Suprapubic skin (tissue), 4 donors: ENCODE measurements at regions not wholly inside any gene's neighbourhood (a gene's known extent, or its start where the extent isn't known, plus 50 kb on each side); places are given as distances from the start of the nearest gene placed in this dataset.

Experiments used
- DNase-seq, 2 donors: peaks; one replicate each; pipeline ENCODE4 v3.0.0-alpha.2; 2019; ENCODE audit warnings: low spot score in 2 of 2
- H3K27ac ChIP-seq: fragments of 200-600 bp; sonication (generic); one replicate; pipeline ENCODE4 v1.5.1; 2019
- H3K27me3 ChIP-seq: fragments of 200-600 bp; sonication (generic); one replicate; pipeline ENCODE4 v1.5.1; 2019
- H3K36me3 ChIP-seq: fragments of 200-600 bp; sonication (generic); one replicate; pipeline ENCODE4 v1.5.1; 2019
- H3K4me1 ChIP-seq: fragments of 200-600 bp; sonication (generic); one replicate; pipeline ENCODE4 v1.5.1; 2019
- H3K4me3 ChIP-seq: fragments of 200-600 bp; sonication (generic); one replicate; pipeline ENCODE4 v1.5.1; 2019; ENCODE audit warnings: mild to moderate bottlenecking
- H3K9me3 ChIP-seq: fragments of 200-600 bp; sonication (generic); one replicate; pipeline ENCODE4 v1.5.1; 2019
- EP300 ChIP-seq: sonication (generic); formaldehyde crosslinking; IDR thresholded peaks from one replicate; pipeline ENCODE4 v1.6.1; 2017; ENCODE audit warnings: antibody characterized with exemption
- POLR2A ChIP-seq, 2 donors: fragments of 450-650 bp; IDR thresholded peaks; one replicate each; pipeline ENCODE4 v1.6.1; 2017; ENCODE audit warnings: antibody characterized with exemption in 2 of 2, mild to moderate bottlenecking in 2 of 2, moderate library complexity in 2 of 2
- POLR2AphosphoS5 ChIP-seq, 3 donors: sonication (generic); formaldehyde crosslinking; IDR thresholded peaks; one replicate each; pipeline ENCODE4 v1.6.1; 2017; ENCODE audit warnings: antibody characterized with exemption in 3 of 3
- WGBS: methylation state at CpG from one replicate; pipeline ENCODE4 v1.1.5; 2018; 5-methylcytosine and 5-hydroxymethylcytosine counted together
- TF ChIP-seq, protein P1 (sequence below), 2 donors: fragments of 200-600 bp in 1 of 2; fragments of 450-650 bp in 1 of 2; sonication (generic) in 1 of 2; IDR thresholded peaks; one replicate each; pipeline ENCODE4 v1.5.1; 2016 to 2019; ENCODE audit warnings: antibody characterized with exemption in 2 of 2, mild to moderate bottlenecking in 1 of 2, moderate library complexity in 1 of 2

DNA sequence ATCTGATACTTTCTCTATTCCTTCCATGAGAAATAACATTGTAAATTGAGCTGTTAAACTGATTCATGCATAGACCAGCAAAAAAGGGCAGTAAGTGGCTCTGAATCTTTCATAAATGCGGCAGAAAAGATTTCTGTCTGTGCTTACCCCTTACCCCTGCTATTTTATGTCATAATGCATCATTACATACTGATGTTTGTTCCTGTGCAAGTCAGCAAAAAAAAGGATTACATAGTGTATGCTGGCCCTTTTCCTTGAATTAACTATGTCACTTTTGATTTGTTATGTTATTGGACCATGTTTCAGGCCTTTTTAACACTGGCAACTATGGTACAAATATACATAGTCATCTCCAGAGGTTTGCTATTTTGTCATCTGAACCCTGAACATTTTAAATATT, 2159.7 kb downstream of the PCDH7 start:
- TF ChIP-seq EP300 (no peak), POLR2AphosphoS5 (IDR thresholded peaks at IDR 0.05) (no peak), POLR2A (IDR thresholded peaks at IDR 0.05) (no peak)
- TF ChIP-seq, protein P1, sequence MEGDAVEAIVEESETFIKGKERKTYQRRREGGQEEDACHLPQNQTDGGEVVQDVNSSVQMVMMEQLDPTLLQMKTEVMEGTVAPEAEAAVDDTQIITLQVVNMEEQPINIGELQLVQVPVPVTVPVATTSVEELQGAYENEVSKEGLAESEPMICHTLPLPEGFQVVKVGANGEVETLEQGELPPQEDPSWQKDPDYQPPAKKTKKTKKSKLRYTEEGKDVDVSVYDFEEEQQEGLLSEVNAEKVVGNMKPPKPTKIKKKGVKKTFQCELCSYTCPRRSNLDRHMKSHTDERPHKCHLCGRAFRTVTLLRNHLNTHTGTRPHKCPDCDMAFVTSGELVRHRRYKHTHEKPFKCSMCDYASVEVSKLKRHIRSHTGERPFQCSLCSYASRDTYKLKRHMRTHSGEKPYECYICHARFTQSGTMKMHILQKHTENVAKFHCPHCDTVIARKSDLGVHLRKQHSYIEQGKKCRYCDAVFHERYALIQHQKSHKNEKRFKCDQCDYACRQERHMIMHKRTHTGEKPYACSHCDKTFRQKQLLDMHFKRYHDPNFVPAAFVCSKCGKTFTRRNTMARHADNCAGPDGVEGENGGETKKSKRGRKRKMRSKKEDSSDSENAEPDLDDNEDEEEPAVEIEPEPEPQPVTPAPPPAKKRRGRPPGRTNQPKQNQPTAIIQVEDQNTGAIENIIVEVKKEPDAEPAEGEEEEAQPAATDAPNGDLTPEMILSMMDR (IDR thresholded peaks at IDR 0.05) = no peak
- no peak overlapping the region for H3K4me3 ChIP-seq
- no peaks in the 10 kb centered on the region for H3K36me3 ChIP-seq
- WGBS = 86% methylated on average over 1 of the region's 1 CpG
- no peaks in the 10 kb centered on the region for H3K27me3 ChIP-seq
- no peak for DNase-seq
- H3K4me1 ChIP-seq = no peaks in the 10 kb centered on the region
- no peaks in the 10 kb centered on the region for H3K9me3 ChIP-seq
- no peak overlapping the region for H3K27ac ChIP-seq

DNA sequence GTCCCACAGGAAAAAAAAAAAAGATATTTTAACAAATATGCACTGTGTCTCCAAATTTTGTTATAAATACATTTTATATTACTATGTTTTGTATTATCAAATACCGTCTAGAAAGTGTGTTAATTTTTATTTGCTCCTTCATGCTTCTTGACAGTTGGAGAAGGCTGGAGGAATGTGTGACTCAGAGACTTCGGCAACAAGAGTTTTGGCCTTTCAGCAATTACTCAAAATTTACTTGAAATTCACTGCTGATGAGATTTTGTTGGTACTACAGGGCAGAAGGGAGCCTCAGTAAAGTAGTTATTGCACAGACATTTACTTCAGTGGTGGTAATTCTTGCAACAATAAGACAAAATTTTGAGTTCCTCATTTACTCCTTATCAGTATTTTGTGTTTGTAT, 2164.0 kb downstream of the PCDH7 start:
- whole genome bisulfite sequencing = 48% methylated on average over 2 of the region's 2 CpGs
- no peak for TF ChIP-seq POLR2AphosphoS5 (IDR thresholded peaks at IDR 0.05)
- TF ChIP-seq EP300 = no peak
- TF ChIP-seq, protein P1 (IDR thresholded peaks at IDR 0.05) = no peak
- TF ChIP-seq POLR2A (IDR thresholded peaks at IDR 0.05) = no peak

DNA sequence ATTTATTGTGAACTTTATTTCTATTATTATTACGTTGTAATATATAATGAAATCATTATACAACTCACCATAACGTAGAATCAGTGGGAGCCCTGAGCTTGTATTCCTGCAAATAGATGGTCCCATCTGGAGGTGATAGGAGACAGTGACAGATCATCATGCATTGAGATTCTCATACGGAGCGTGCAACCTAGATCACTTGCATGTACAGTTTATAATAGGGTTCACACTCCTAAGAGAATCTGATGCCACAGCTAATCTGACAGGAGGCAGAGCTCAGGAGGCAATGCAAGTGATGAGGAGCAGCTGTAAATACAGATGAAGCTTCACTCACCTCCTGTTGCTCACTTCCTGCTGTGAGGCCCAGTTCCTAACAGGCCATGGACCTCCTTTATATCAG, 2170.2 kb downstream of the PCDH7 start:
- WGBS = 93% methylated on average over 4 of the region's 4 CpGs
- Histone ChIP-seq H3K36me3 (no peaks in the 10 kb centered on the region), H3K4me1 (no peaks in the 10 kb centered on the region)

More for the DNA sequence above, 2164.0 kb downstream of the PCDH7 start:
- Histone ChIP-seq H3K9me3 (no peaks in the 10 kb centered on the region), H3K4me3 (no peak overlapping the region), H3K4me1 (no peaks in the 10 kb centered on the region), H3K27ac (no peak overlapping the region), H3K36me3 (no peaks in the 10 kb centered on the region), H3K27me3 (no peaks in the 10 kb centered on the region)
- DNase-seq = no peak

DNA sequence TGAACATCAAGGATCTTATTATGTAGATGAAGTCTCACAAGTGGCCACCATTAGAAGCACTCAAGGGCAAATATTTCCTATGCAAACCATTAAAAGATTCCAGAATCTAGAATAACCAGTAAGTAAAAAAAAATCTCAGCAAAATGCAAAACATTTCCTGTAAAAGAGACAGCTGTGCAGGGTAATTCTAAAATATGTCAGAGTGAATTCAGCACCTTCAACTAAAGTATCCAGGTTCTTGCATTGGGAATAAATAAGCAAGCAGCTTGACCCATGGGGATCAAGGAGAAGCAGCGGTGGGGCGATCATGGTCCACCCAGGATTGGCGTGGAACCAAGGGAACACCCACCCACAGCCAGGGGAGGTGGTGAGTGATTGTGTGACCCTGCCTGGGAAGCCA, 2188.9 kb downstream of the PCDH7 start:
- no peak for TF ChIP-seq POLR2AphosphoS5 (IDR thresholded peaks at IDR 0.05)
- no peak for TF ChIP-seq EP300
- TF ChIP-seq POLR2A (IDR thresholded peaks at IDR 0.05) = no peak
- TF ChIP-seq, protein P1 (IDR thresholded peaks at IDR 0.05) = no peak
- H3K9me3 ChIP-seq = peaks cover 11% of the 10 kb centered on the region
- no peak overlapping the region for H3K4me3 ChIP-seq
- WGBS = 81% methylated on average over 3 of the region's 3 CpGs
- DNase-seq = no peak
- no peaks in the 10 kb centered on the region for H3K27me3 ChIP-seq
- no peaks in the 10 kb centered on the region for H3K4me1 ChIP-seq
- H3K36me3 ChIP-seq = no peaks in the 10 kb centered on the region
- no peak overlapping the region for H3K27ac ChIP-seq

More for the DNA sequence above, 2170.2 kb downstream of the PCDH7 start:
- Histone ChIP-seq H3K27ac (no peak overlapping the region), H3K4me3 (no peak overlapping the region), H3K27me3 (no peaks in the 10 kb centered on the region), H3K9me3 (no peaks in the 10 kb centered on the region)
- DNase-seq = no peak
- TF ChIP-seq EP300 (no peak), POLR2AphosphoS5 (IDR thresholded peaks at IDR 0.05) (no peak), POLR2A (IDR thresholded peaks at IDR 0.05) (no peak)
- TF ChIP-seq, protein P1 (IDR thresholded peaks at IDR 0.05) = no peak

DNA sequence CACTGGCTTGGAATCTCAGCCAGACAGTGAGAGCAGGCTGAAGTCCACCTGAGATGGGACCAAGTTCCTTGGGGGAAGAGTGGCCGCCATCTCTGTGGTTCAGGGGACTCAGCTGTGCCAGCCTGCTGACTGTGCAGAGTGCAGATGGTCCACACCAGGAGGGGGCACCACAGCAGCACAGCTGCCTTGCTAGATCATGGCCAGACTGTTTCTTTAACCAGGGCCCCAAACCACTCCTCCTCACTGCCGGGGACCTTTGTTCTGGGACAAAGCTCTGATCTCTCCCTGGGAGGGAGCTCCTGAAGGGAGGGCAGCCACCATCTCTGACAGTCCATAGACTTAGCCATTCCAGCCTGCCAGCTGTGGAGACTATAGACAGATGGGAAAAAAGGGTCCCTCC, 2189.6 kb downstream of the PCDH7 start:
- no peak for TF ChIP-seq POLR2AphosphoS5 (IDR thresholded peaks at IDR 0.05)
- TF ChIP-seq EP300 = no peak
- no peak for TF ChIP-seq POLR2A (IDR thresholded peaks at IDR 0.05)
- TF ChIP-seq, protein P1 (IDR thresholded peaks at IDR 0.05) = no peak
- Histone ChIP-seq H3K4me3 (no peak overlapping the region), H3K9me3 (peaks cover 11% of the 10 kb centered on the region), H3K27me3 (no peaks in the 10 kb centered on the region), H3K4me1 (no peaks in the 10 kb centered on the region), H3K27ac (no peak overlapping the region), H3K36me3 (no peaks in the 10 kb centered on the region)
- no peak for DNase-seq
- 100% methylated on average over 1 of the region's 2 CpGs for WGBS
